Glutamatergic neuron (in vitro differentiated cells): ENCODE measurements at regions not wholly inside any gene's neighbourhood (a gene's known extent, or its start where the extent isn't known, plus 50 kb on each side); places are given as distances from the start of the nearest gene placed in this dataset.
"Not testable (repeated sequence)": the region's sequence is repeated elsewhere in the genome, so short reads cannot be mapped to it uniquely, and the experiment has no call there.

Experiments
- DNase-seq: peaks from one replicate; pipeline ENCODE4 v3.0.0; 2022
- H3K27ac Mint-ChIP-seq: one replicate; pipeline ENCODE4 v1.8.0; 2020; ENCODE audit warnings: mild to moderate bottlenecking, mixed read lengths, inconsistent platforms; ENCODE audit not compliant: unreplicated experiment
- H3K27me3 Mint-ChIP-seq: one replicate; pipeline ENCODE4 v1.8.0; 2020; ENCODE audit warnings: mild to moderate bottlenecking, moderate library complexity, mixed read lengths, inconsistent platforms; ENCODE audit not compliant: unreplicated experiment
- H3K36me3 Mint-ChIP-seq: one replicate; pipeline ENCODE4 v1.8.0; 2020; ENCODE audit warnings: mild to moderate bottlenecking, mixed read lengths, inconsistent platforms; ENCODE audit not compliant: unreplicated experiment
- H3K4me1 Mint-ChIP-seq: one replicate; pipeline ENCODE4 v1.8.0; 2020; ENCODE audit warnings: mild to moderate bottlenecking, low read depth, mixed read lengths, inconsistent platforms; ENCODE audit not compliant: unreplicated experiment
- H3K4me3 Mint-ChIP-seq: one replicate; pipeline ENCODE4 v1.8.0; 2020; ENCODE audit warnings: mild to moderate bottlenecking, mixed read lengths, inconsistent platforms; ENCODE audit not compliant: unreplicated experiment
- H3K9me3 Mint-ChIP-seq: one replicate; pipeline ENCODE4 v1.8.0; 2020; ENCODE audit warnings: mild to moderate bottlenecking, moderate library complexity, mixed read lengths, inconsistent platforms; ENCODE audit not compliant: unreplicated experiment
- TF ChIP-seq, protein P1 (sequence below): fragments of 200-600 bp; sonication (generic); IDR thresholded peaks from one replicate; pipeline ENCODE4 v1.5.0; 2021; ENCODE audit not compliant: partially characterized antibody, unreplicated experiment

DNA sequence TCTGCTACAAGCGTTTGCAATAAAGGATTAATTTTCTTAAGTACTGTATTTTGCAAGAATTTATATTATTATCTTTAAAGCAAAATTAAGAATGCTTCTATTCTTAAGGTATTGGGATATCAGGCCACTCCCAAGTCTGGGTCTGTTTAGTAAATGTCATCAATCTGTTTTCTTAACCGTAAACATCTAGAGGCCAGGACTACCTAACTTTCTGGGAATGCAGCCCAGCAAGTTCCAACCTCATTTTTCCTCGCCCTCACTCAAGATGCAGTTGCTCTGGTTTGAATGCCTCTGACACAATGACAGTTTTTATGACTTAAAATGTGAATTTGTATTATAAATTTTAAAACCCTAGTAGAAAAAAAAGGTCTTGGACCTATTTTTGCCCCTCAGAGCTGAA, 143.5 kb downstream of the INHBA start:
- Mint-ChIP-seq H3K27me3 (peaks cover 1% of the 10 kb centered on the region), H3K9me3 (peaks cover 2% of the 10 kb centered on the region), H3K4me3 (no peak overlapping the region), H3K4me1 (no peaks in the 10 kb centered on the region), H3K27ac (no peak overlapping the region), H3K36me3 (no peaks in the 10 kb centered on the region)
- no peak for DNase-seq
- TF ChIP-seq, protein P1, sequence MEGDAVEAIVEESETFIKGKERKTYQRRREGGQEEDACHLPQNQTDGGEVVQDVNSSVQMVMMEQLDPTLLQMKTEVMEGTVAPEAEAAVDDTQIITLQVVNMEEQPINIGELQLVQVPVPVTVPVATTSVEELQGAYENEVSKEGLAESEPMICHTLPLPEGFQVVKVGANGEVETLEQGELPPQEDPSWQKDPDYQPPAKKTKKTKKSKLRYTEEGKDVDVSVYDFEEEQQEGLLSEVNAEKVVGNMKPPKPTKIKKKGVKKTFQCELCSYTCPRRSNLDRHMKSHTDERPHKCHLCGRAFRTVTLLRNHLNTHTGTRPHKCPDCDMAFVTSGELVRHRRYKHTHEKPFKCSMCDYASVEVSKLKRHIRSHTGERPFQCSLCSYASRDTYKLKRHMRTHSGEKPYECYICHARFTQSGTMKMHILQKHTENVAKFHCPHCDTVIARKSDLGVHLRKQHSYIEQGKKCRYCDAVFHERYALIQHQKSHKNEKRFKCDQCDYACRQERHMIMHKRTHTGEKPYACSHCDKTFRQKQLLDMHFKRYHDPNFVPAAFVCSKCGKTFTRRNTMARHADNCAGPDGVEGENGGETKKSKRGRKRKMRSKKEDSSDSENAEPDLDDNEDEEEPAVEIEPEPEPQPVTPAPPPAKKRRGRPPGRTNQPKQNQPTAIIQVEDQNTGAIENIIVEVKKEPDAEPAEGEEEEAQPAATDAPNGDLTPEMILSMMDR = no peak

DNA sequence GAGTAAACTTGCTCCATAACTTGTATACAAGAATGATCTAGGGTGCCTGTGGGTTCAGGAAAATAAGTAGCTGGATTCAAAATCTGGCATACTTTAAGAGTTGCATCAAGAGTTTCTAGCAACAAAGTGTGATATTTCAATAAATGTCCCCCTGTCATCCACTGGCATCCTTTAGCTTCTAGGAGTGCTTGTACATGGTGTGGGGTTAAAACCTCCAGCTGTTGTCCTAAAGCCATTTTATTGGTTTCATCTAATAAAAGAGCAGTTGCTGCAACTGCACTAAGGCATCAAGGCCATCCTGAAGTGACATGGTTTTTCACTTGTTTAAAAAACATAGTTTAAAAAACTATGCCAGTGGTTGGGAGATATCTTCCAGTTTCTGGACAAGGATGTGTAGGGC, 148.4 kb downstream of the INHBA start:
- peaks cover 2% of the 10 kb centered on the region for H3K27me3 Mint-ChIP-seq
- no peaks in the 10 kb centered on the region for H3K36me3 Mint-ChIP-seq
- H3K4me1 Mint-ChIP-seq = no peaks in the 10 kb centered on the region
- no peak overlapping the region for H3K4me3 Mint-ChIP-seq
- TF ChIP-seq, protein P1 = no peak
- no peak for DNase-seq
- H3K9me3 Mint-ChIP-seq = peaks cover 3% of the 10 kb centered on the region
- no peak overlapping the region for H3K27ac Mint-ChIP-seq

GRCh38 chr7:41550046-41550445, 152.8 kb downstream of the INHBA start:
- not testable (repeated sequence) for H3K36me3 Mint-ChIP-seq, H3K4me1 Mint-ChIP-seq, H3K27ac Mint-ChIP-seq, H3K4me3 Mint-ChIP-seq, DNase-seq, H3K27me3 Mint-ChIP-seq, H3K9me3 Mint-ChIP-seq

- DNase-seq = no peak
- H3K36me3 Mint-ChIP-seq = no peaks in the 10 kb centered on the region
- H3K4me3 Mint-ChIP-seq = no peak overlapping the region
- TF ChIP-seq, protein P1 = no peak
- peaks cover 4% of the 10 kb centered on the region for H3K27me3 Mint-ChIP-seq
- no peak overlapping the region for H3K27ac Mint-ChIP-seq
- peaks cover 3% of the 10 kb centered on the region for H3K4me1 Mint-ChIP-seq
- H3K9me3 Mint-ChIP-seq = no peaks in the 10 kb centered on the region
Observed at GRCh38 chr7:41544241-41544640, 158.6 kb downstream of the INHBA start.

DNA sequence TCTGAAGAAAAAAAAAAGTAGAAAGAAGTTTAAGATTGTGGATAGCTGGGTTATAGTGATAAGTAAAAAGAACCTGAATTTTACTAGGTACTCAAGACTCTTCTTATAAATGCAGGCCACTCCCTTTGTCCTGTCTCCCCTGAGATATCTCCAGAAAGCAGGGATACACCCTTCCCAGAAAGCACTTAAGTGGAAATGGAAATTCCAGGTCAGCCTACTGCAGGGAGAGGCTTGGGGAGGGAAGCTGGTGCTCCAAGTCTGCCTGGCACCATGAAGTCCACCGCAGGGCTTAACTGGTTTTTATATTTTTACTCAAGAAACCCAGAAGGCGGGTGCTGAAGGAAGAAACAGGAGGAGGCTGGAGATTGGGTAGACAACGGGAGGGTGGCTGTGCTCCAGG, 162.3 kb downstream of the INHBA start:
- H3K27ac Mint-ChIP-seq = no peak overlapping the region
- peaks cover 3% of the 10 kb centered on the region for H3K4me1 Mint-ChIP-seq
- H3K4me3 Mint-ChIP-seq = no peak overlapping the region
- H3K27me3 Mint-ChIP-seq = peaks cover 4% of the 10 kb centered on the region
- H3K36me3 Mint-ChIP-seq = no peaks in the 10 kb centered on the region
- TF ChIP-seq, protein P1 = no peak
- no peaks in the 10 kb centered on the region for H3K9me3 Mint-ChIP-seq
- no peak for DNase-seq
